ENCODE measurements at regions not wholly inside any gene's neighbourhood (a gene's known extent, or its start where the extent isn't known, plus 50 kb on each side); places are given as distances from the start of the nearest gene placed in this dataset.

DNA sequence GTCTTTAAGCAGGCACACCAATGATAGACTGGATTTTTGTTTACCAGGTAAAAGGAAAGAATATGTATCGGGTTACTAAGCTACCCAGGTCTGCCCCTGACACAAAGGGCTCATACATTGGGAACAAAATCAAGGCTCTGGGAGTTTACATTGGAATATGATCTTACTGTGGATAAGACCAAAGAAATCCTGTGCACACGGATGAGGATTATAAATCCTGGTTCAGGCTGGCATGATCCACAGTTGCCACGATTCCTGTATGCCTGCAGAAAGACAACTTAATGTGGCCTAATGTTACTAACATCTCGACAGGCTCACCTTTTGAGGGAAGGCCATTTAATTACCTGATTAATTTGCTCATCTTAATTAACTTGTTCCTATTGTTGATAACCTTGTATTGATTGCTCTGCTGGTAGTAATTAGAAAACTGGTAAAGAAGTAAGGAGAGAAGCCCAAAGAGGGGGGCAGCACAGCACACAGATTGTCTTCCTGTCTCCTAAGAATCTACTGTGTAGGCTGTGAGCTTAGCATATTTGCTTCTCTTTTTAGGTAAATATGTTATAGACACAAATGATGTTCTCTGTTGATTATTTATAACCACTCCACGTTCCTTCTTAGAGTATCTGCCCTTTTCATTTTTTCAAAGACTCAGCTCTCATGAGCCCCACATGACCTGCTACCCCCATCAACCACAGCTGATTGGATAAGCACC lies 51.0 kb upstream of the TOX3 start:
- in situ Hi-C loops (cut with HindIII; ENCODE audit: low pct_unique_long_range_greater_than_20kb, low sequenced_read_pairs) = no loop called here
- peak; percentile 3 to 91 for DNase-seq (ENCODE audit: low read depth in 1 of 2, low spot score in 1 of 2)
- TF ChIP-seq JUND (IDR thresholded peaks at IDR 0.05; ENCODE audit: low read depth) = no peak

DNA sequence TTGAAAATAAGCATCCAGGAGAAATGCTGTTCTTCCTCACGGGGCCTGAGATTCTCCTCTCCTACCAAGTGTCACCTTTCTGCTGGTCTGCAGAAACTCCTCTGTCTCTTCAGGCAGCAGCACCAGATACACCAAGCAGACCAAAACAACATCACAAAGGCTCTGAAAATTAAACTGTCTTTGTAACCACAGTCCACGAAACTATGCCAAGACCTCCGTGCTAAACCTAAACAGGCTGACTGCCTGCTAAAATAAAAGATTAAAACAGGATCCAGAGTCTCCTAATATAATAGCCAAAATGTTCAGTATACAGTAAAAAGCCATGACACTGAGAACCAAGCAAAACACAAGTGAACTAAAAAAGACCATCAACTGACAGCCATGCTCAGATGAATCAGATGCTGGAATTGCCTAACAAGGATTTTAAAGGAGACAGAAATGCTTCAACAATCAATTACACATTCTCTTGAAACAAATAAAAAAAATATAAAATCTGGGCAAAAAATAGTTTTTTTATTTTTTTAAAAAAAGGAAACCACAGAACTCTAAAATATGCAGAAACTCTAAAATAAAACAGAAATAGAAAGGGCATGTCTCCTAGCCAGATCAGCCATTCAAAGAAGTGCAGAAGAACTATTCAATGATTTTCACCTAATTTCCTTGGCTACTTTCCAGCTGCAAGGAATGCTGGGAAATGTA lies 50.3 kb upstream of the TOX3 start:
- no peak for TF ChIP-seq JUND (IDR thresholded peaks at IDR 0.05; ENCODE audit: low read depth)
- in situ Hi-C loops (cut with HindIII; ENCODE audit: low pct_unique_long_range_greater_than_20kb, low sequenced_read_pairs) = no loop called here
- DNase-seq (ENCODE audit: low read depth in 1 of 2, low spot score in 1 of 2) = no peak

All from T47D (cell line).